HG02981 (cell line): ENCODE measurements at regions not wholly inside any gene's neighbourhood (a gene's known extent, or its start where the extent isn't known, plus 50 kb on each side); places are given as distances from the start of the nearest gene placed in this dataset.

Experiments used
- ATAC-seq: cut with Tn5 transposase; IDR thresholded peaks from one replicate; pipeline ENCODE4 v1.9.1; 2021; ENCODE audit warnings: mild to moderate bottlenecking, moderate library complexity; ENCODE audit not compliant: unreplicated experiment

DNA sequence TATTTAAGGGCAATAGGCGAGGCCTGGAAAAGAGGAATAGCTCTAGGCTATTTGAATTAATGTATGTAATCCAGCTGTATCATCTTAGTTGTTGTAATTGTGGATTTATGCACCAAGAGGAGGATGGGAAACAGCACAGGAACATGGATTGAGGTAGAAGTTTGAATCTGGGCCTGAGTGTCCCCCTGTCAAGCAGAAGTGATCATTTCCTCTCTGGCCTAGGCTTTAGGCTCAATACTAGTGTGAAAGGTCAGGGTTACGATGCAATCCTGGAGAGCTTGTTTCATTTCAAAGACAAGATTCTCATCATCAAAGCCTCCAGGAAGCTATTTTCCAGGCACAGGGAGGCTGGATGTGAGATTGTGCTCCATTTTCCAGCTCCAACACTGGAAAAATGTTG lies 77.9 kb upstream of the HSD17B12 start:
- no peak for ATAC-seq

DNA sequence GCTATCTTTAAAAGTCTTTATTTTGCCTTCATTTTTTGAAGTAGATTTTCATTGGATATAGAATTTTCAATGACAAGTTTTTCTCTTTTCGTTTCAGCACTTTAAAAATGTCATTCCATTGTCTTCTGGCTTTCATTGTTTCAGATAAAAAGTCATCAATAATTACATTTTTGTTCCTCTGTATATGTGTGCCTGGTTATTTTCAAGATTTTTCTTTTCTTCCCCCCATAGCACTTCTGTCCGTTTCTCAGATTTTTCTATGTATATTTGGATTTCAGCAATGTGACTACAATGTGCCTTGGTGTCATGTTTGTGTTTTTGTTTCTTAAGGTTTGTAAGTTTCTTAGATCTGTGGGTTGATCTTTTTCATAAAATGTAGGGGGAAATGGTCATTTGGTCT lies 66.3 kb upstream of the HSD17B12 start:
- no peak for ATAC-seq

DNA sequence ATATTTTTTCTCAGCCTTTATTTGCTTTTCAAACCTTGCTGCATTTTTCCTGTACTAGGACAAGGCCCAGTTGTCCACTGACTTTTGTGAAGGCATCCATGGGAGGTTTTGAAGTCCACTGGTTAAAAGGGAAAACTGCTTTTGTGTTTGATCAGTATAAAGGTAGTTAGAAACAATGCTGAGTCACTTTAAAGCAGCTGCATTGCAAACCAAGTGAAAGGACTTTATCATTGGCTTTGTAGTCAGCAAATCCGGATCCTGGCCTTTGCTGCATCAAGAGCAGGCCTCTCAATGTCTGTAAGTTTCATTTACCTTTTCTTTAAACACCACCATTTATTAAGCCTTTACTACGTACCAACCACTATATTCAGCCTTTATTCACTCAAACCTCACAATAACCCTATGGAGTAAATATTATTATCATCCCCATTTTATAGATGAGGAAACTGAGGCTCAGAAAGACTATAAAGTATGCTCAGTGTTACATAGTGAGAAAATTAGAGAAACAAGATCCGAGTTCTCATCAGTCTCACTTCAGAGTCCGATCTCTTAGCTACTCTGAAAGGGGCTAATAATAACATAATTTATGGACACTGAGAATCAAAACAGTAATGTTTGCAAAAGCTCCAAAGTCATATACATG lies 60.6 kb upstream of the HSD17B12 start:
- ATAC-seq = no peak

DNA sequence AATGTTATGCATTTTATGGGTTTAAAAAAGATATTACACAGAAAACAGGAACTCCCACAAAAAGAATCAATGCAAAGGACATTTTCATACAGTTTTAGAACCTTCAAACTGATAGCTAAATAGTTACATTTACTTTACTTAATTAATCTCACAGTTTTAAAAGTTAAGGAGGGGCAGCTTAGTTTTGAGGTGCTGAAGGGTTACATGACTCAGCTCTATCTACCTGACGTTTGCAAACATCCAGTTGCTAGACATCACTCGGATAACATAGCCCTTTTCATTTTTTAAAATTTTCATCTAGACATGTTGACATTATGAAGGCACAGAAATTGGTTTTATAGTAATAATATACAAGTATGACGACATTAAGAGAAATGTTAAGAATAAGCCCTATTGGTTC lies 53.7 kb upstream of the HSD17B12 start:
- no peak for ATAC-seq
